ENCODE measurements at regions not wholly inside any gene's neighbourhood (a gene's known extent, or its start where the extent isn't known, plus 50 kb on each side); places are given as distances from the start of the nearest gene placed in this dataset.

GRCh38 chr19:31451686-31452330 is 102.6 kb upstream of the TSHZ3 start:
- Histone ChIP-seq H3K79me1 (ENCODE audit: low read length) (no peaks in the 10 kb centered on the region), H3K4me3 (ENCODE audit: low read depth, low read length) (no peak overlapping the region), H3K14ac (ENCODE audit: low read length) (no peak overlapping the region), H3K4me2 (ENCODE audit: low read length) (no peak overlapping the region), H4K91ac (ENCODE audit: low read depth, low read length) (no peak overlapping the region), H2AFZ (ENCODE audit: insufficient read depth, low read length, poor library complexity) (no peak overlapping the region), H3K9ac (ENCODE audit: low read length) (no peak overlapping the region), H2BK12ac (ENCODE audit: low read length) (no peak overlapping the region), H3K9me3 (ENCODE audit: insufficient read depth, low read depth, low read length) (no peaks in the 10 kb centered on the region), H2AK5ac (ENCODE audit: low read length) (no peak overlapping the region), H4K8ac (ENCODE audit: low read depth, low read length) (no peak overlapping the region), H2BK5ac (ENCODE audit: low read depth, low read length, poor library complexity) (no peak overlapping the region), H3K27ac (ENCODE audit: low read depth, low read length) (no peak overlapping the region), H3K4ac (ENCODE audit: low read depth, low read length) (no peak overlapping the region), H3K18ac (ENCODE audit: low read length) (no peak overlapping the region), H3K4me1 (ENCODE audit: control insufficient read depth in 1 of 2, insufficient read depth in 2 of 2, low read length in 2 of 2) (no peaks in the 10 kb centered on the region), H4K12ac (ENCODE audit: low read depth, low read length) (no peak overlapping the region), H3K36me3 (ENCODE audit: control insufficient read depth in 1 of 2, insufficient read depth in 2 of 2, low read length in 2 of 2) (no peaks in the 10 kb centered on the region), H3K27me3 (ENCODE audit: insufficient read depth, low read length) (no peaks in the 10 kb centered on the region), H2BK120ac (ENCODE audit: insufficient read depth, low read length, poor library complexity) (no peak overlapping the region), H3K79me2 (ENCODE audit: control insufficient read depth, insufficient read depth, low read length, poor library complexity) (no peaks in the 10 kb centered on the region), H3K23ac (ENCODE audit: low read length) (no peak overlapping the region)
- peak; percentile 37 to 47 for DNase-seq
- no CpG with 5 or more reads among the region's 10 CpGs for WGBS (ENCODE audit: extremely low coverage, insufficient coverage, insufficient read length)

- Histone ChIP-seq H3K4ac (ENCODE audit: low read depth, low read length) (no peak overlapping the region), H3K79me2 (ENCODE audit: control insufficient read depth, insufficient read depth, low read length, poor library complexity) (no peaks in the 10 kb centered on the region), H2AK5ac (ENCODE audit: low read length) (no peak overlapping the region), H3K79me1 (ENCODE audit: low read length) (no peaks in the 10 kb centered on the region), H3K4me3 (ENCODE audit: low read depth, low read length) (no peak overlapping the region), H4K12ac (ENCODE audit: low read depth, low read length) (no peak overlapping the region), H3K9ac (ENCODE audit: low read length) (no peak overlapping the region), H3K36me3 (ENCODE audit: control insufficient read depth in 1 of 2, insufficient read depth in 2 of 2, low read length in 2 of 2) (no peaks in the 10 kb centered on the region), H3K27ac (ENCODE audit: low read depth, low read length) (no peak overlapping the region), H2BK5ac (ENCODE audit: low read depth, low read length, poor library complexity) (no peak overlapping the region), H3K4me1 (ENCODE audit: control insufficient read depth in 1 of 2, insufficient read depth in 2 of 2, low read length in 2 of 2) (no peaks in the 10 kb centered on the region), H3K4me2 (ENCODE audit: low read length) (no peak overlapping the region), H3K9me3 (ENCODE audit: insufficient read depth, low read depth, low read length) (no peaks in the 10 kb centered on the region), H4K91ac (ENCODE audit: low read depth, low read length) (no peak overlapping the region), H3K27me3 (ENCODE audit: insufficient read depth, low read length) (no peaks in the 10 kb centered on the region), H2AFZ (ENCODE audit: insufficient read depth, low read length, poor library complexity) (no peak overlapping the region), H3K18ac (ENCODE audit: low read length) (no peak overlapping the region), H4K8ac (ENCODE audit: low read depth, low read length) (no peak overlapping the region), H2BK12ac (ENCODE audit: low read length) (no peak overlapping the region), H3K14ac (ENCODE audit: low read length) (no peak overlapping the region), H3K23ac (ENCODE audit: low read length) (no peak overlapping the region), H2BK120ac (ENCODE audit: insufficient read depth, low read length, poor library complexity) (no peak overlapping the region)
- DNase-seq: no peak
- no CpG with 5 or more reads among the region's 3 CpGs for WGBS (ENCODE audit: extremely low coverage, insufficient coverage, insufficient read length)
Measured at GRCh38 chr19:31459430-31459829, 110.2 kb upstream of the TSHZ3 start.

DNA sequence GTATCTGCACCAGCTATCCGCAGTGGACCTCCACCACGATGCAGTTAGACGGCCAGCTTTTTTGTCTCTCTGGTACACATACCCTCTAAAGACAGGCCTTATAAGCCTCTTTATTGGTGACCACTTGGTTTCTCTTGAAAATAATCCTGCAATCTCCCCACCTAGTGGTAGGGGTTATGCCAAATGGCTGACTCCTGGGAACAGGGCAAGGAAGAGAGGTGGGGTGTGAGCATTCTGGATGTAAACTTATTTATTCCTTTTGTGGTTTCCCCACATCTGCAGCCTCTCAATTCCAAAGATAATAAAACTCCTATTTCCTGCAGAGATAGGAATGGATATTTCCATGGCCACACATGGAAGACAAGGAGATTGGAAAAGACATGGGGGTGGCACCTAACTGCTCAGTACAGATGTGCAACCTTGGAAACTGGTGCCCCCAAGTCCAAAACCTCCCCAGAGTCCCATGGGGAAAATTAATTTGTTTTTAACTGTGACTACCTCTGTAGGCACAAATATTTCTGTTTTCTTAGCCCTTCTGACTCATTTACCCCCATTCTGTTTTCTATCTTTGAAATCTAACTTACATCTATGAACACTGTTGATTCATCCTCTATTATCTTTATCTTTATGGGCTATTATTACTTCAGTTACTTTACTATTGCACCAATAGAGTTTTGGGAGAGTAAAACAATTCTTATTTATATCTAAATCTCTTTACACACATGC is 112.7 kb upstream of the TSHZ3 start:
- H2AFZ ChIP-seq (ENCODE audit: insufficient read depth, low read length, poor library complexity): no peak overlapping the region
- H2BK120ac ChIP-seq (ENCODE audit: insufficient read depth, low read length, poor library complexity): no peak overlapping the region
- no peak overlapping the region for H2BK12ac ChIP-seq (ENCODE audit: low read length)
- H3K4me1 ChIP-seq (ENCODE audit: control insufficient read depth in 1 of 2, insufficient read depth in 2 of 2, low read length in 2 of 2): no peaks in the 10 kb centered on the region
- H3K79me2 ChIP-seq (ENCODE audit: control insufficient read depth, insufficient read depth, low read length, poor library complexity): no peaks in the 10 kb centered on the region
- no peak overlapping the region for H3K27ac ChIP-seq (ENCODE audit: low read depth, low read length)
- no CpG with 5 or more reads among the region's 3 CpGs for WGBS (ENCODE audit: extremely low coverage, insufficient coverage, insufficient read length)
- H3K36me3 ChIP-seq (ENCODE audit: control insufficient read depth in 1 of 2, insufficient read depth in 2 of 2, low read length in 2 of 2): no peaks in the 10 kb centered on the region
- no peak overlapping the region for H3K4me2 ChIP-seq (ENCODE audit: low read length)
- H4K91ac ChIP-seq (ENCODE audit: low read depth, low read length): no peak overlapping the region
- H2BK5ac ChIP-seq (ENCODE audit: low read depth, low read length, poor library complexity): no peak overlapping the region
- H3K4me3 ChIP-seq (ENCODE audit: low read depth, low read length): no peak overlapping the region
- no peak overlapping the region for H3K23ac ChIP-seq (ENCODE audit: low read length)
- no peak overlapping the region for H3K9ac ChIP-seq (ENCODE audit: low read length)
- no peaks in the 10 kb centered on the region for H3K79me1 ChIP-seq (ENCODE audit: low read length)
- H4K8ac ChIP-seq (ENCODE audit: low read depth, low read length): no peak overlapping the region
- H2AK5ac ChIP-seq (ENCODE audit: low read length): no peak overlapping the region
- no peak overlapping the region for H4K12ac ChIP-seq (ENCODE audit: low read depth, low read length)
- DNase-seq: peak in 1 of 2 donors; percentile 31
- H3K14ac ChIP-seq (ENCODE audit: low read length): no peak overlapping the region
- no peaks in the 10 kb centered on the region for H3K9me3 ChIP-seq (ENCODE audit: insufficient read depth, low read depth, low read length)
- no peak overlapping the region for H3K18ac ChIP-seq (ENCODE audit: low read length)
- no peak overlapping the region for H3K4ac ChIP-seq (ENCODE audit: low read depth, low read length)
- no peaks in the 10 kb centered on the region for H3K27me3 ChIP-seq (ENCODE audit: insufficient read depth, low read length)

DNA sequence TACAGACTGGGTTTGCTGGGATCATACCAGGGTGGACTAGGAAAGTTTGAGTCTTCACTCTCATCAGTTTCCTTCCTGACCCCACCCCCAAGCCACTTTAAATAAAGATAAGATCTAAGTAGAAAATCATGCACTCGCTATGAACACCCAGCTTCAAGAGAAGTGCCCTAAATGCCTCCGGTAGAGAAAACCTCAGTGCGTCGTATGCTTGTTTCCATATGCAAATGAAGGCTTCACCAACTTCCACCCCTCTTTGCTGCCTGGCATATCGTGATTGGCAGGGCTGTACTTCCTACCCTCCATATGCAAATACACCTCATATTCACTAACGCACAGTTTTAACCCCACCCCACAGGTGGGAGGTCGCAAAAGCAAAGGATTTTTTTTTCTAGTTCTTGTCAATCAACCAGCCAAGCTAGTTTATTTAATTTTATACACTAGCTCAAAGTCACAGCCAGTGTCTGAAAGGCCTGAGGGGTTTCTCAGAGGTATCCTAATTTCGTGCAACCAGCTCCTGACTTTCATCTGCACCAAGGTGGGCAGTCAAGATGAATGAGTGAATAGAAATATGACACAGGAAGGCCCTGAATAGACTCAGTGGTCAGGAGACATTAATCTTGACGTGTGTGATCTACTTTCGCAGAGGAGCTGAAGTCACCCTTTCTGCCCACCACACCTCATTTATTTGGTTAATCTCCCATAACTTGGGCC is 121.1 kb upstream of the TSHZ3 start:
- Histone ChIP-seq H2BK5ac (ENCODE audit: low read depth, low read length, poor library complexity) (no peak overlapping the region), H3K4me2 (ENCODE audit: low read length) (no peak overlapping the region), H3K79me1 (ENCODE audit: low read length) (no peaks in the 10 kb centered on the region), H2BK120ac (ENCODE audit: insufficient read depth, low read length, poor library complexity) (no peak overlapping the region), H2BK12ac (ENCODE audit: low read length) (no peak overlapping the region), H3K79me2 (ENCODE audit: control insufficient read depth, insufficient read depth, low read length, poor library complexity) (no peaks in the 10 kb centered on the region), H2AFZ (ENCODE audit: insufficient read depth, low read length, poor library complexity) (no peak overlapping the region), H2AK5ac (ENCODE audit: low read length) (no peak overlapping the region), H3K27ac (ENCODE audit: low read depth, low read length) (no peak overlapping the region), H4K91ac (ENCODE audit: low read depth, low read length) (no peak overlapping the region), H3K27me3 (ENCODE audit: insufficient read depth, low read length) (no peaks in the 10 kb centered on the region), H3K23ac (ENCODE audit: low read length) (no peak overlapping the region), H3K36me3 (ENCODE audit: control insufficient read depth in 1 of 2, insufficient read depth in 2 of 2, low read length in 2 of 2) (no peaks in the 10 kb centered on the region), H3K4me1 (ENCODE audit: control insufficient read depth in 1 of 2, insufficient read depth in 2 of 2, low read length in 2 of 2) (no peaks in the 10 kb centered on the region), H4K12ac (ENCODE audit: low read depth, low read length) (no peak overlapping the region), H3K4me3 (ENCODE audit: low read depth, low read length) (no peak overlapping the region), H3K9ac (ENCODE audit: low read length) (no peak overlapping the region), H3K9me3 (ENCODE audit: insufficient read depth, low read depth, low read length) (no peaks in the 10 kb centered on the region), H3K4ac (ENCODE audit: low read depth, low read length) (no peak overlapping the region), H3K14ac (ENCODE audit: low read length) (no peak overlapping the region), H3K18ac (ENCODE audit: low read length) (no peak overlapping the region), H4K8ac (ENCODE audit: low read depth, low read length) (no peak overlapping the region)
- no CpG with 5 or more reads among the region's 10 CpGs for WGBS (ENCODE audit: extremely low coverage, insufficient coverage, insufficient read length)
- no peak for DNase-seq
